ENCODE measurements at regions not wholly inside any gene's neighbourhood (a gene's known extent, or its start where the extent isn't known, plus 50 kb on each side); places are given as distances from the start of the nearest gene placed in this dataset.

DNA sequence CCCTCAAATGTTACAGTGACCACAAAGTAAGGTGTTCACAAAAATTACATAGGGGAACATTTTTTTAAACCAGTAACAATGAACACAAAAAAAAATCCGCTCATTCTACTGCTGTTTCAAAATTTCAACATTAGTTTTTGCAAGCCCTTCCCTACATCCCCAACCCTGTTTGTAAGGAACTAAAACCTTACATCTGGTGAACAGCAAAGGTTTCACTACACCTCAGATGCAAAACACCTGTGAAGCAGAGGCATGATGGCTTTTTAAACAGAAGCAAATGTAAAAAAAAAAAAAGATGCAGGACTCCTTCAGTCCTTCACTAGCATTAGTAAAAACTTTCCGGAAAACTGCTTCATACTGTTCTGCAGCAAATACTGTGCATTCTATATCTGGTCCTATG lies 50.0 kb upstream of the API5 start:
- H3K4me3 ChIP-seq, result no peak overlapping the region
- no peak for DNase-seq (ENCODE audit: low spot score)
- H3K36me3 ChIP-seq, result no peaks in the 10 kb centered on the region
- no peak overlapping the region for H3K27ac ChIP-seq
- TF ChIP-seq, protein P1, sequence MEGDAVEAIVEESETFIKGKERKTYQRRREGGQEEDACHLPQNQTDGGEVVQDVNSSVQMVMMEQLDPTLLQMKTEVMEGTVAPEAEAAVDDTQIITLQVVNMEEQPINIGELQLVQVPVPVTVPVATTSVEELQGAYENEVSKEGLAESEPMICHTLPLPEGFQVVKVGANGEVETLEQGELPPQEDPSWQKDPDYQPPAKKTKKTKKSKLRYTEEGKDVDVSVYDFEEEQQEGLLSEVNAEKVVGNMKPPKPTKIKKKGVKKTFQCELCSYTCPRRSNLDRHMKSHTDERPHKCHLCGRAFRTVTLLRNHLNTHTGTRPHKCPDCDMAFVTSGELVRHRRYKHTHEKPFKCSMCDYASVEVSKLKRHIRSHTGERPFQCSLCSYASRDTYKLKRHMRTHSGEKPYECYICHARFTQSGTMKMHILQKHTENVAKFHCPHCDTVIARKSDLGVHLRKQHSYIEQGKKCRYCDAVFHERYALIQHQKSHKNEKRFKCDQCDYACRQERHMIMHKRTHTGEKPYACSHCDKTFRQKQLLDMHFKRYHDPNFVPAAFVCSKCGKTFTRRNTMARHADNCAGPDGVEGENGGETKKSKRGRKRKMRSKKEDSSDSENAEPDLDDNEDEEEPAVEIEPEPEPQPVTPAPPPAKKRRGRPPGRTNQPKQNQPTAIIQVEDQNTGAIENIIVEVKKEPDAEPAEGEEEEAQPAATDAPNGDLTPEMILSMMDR (IDR thresholded peaks at IDR 0.05), result no peak
- H3K4me1 ChIP-seq (ENCODE audit: control insufficient read depth in 1 of 2, low read depth in 2 of 2), result no peaks in the 10 kb centered on the region
- no peaks in the 10 kb centered on the region for H3K9me3 ChIP-seq
- no peak for ATAC-seq (ENCODE audit: insufficient number of reproducible peaks, low FRiP score, low read depth)
- H3K27me3 ChIP-seq (replicated peaks; ENCODE audit: insufficient read depth), result no peaks in the 10 kb centered on the region
